GM23338 (cell line): ENCODE measurements at regions not wholly inside any gene's neighbourhood (a gene's known extent, or its start where the extent isn't known, plus 50 kb on each side); places are given as distances from the start of the nearest gene placed in this dataset.

Experiments
- ATAC-seq: fragments of 200-7000 bp; cut with Tn5 transposase; 3 replicates; pipeline ENCODE4 v1.9.1; 2020
- DNase-seq: peaks from one replicate; pipeline ENCODE4 v3.0.0-alpha.2; 2015; ENCODE audit warnings: low spot score
- H2AFZ ChIP-seq: fragments of 200-600 bp; sonication (generic); 2 replicates; pipeline ENCODE4 v1.8.0; 2016; ENCODE audit warnings: antibody characterized with exemption, mild to moderate bottlenecking, moderate library complexity
- H3F3A ChIP-seq: fragments of 200-600 bp; sonication (generic); replicated peaks from 2 replicates; pipeline ENCODE4 v1.8.0; 2017; ENCODE audit warnings: antibody characterized with exemption, mixed run types, low read depth
- H3K27ac ChIP-seq: fragments of 200-600 bp; sonication (generic); 2 replicates; pipeline ENCODE4 v1.6.1; 2016; ENCODE audit warnings: low read depth
- H3K27me3 ChIP-seq: fragments of 200-600 bp; sonication (generic); 2 replicates; pipeline ENCODE4 v1.8.0; 2016; ENCODE audit warnings: mild to moderate bottlenecking, mixed run types, moderate library complexity; ENCODE audit not compliant: insufficient read depth
- H3K36me3 ChIP-seq: fragments of 200-600 bp; sonication (generic); 2 replicates; pipeline ENCODE4 v1.8.0; 2016; ENCODE audit warnings: mild to moderate bottlenecking; ENCODE audit not compliant: insufficient read depth
- H3K4me1 ChIP-seq: fragments of 200-600 bp; sonication (generic); 2 replicates; pipeline ENCODE4 v1.8.0; 2016; ENCODE audit warnings: mild to moderate bottlenecking, moderate library complexity; ENCODE audit not compliant: insufficient read depth
- H3K4me2 ChIP-seq: fragments of 200-600 bp; sonication (generic); 2 replicates; pipeline ENCODE4 v1.7.1; 2017; ENCODE audit warnings: mixed run types
- H3K4me3 ChIP-seq: fragments of 200-600 bp; sonication (generic); 2 replicates; pipeline ENCODE4 v1.6.1; 2016; ENCODE audit warnings: mixed run types
- H3K79me2 ChIP-seq: fragments of 200-600 bp; sonication (generic); replicated peaks from 2 replicates; pipeline ENCODE4 v1.8.0; 2017; ENCODE audit warnings: mild to moderate bottlenecking; ENCODE audit not compliant: insufficient read depth
- H3K9me2 ChIP-seq: fragments of 200-600 bp; sonication (generic); 2 replicates; pipeline ENCODE4 v1.8.0; 2017; ENCODE audit not compliant: insufficient read depth
- H4K20me1 ChIP-seq: fragments of 200-600 bp; sonication (generic); replicated peaks from 2 replicates; pipeline ENCODE4 v1.8.0; 2017; ENCODE audit warnings: mild to moderate bottlenecking; ENCODE audit not compliant: insufficient read depth
- H3K27ac Mint-ChIP-seq: 2 replicates; pipeline ENCODE4 v1.8.0; 2020; ENCODE audit warnings: inconsistent platforms, mild to moderate bottlenecking, moderate library complexity, mixed read lengths
- H3K27me3 Mint-ChIP-seq: 3 replicates; pipeline ENCODE4 v1.8.0; 2022; ENCODE audit warnings: low read depth, mild to moderate bottlenecking, moderate library complexity, mixed read lengths, inconsistent platforms; ENCODE audit not compliant: insufficient read depth, poor library complexity
- H3K36me3 Mint-ChIP-seq: 3 replicates; pipeline ENCODE4 v1.8.0; 2021; ENCODE audit warnings: low read depth, mild to moderate bottlenecking, inconsistent platforms, moderate library complexity, mixed read lengths
- H3K4me1 Mint-ChIP-seq: 3 replicates; pipeline ENCODE4 v1.8.0; 2020; ENCODE audit warnings: mild to moderate bottlenecking, inconsistent platforms, mixed read lengths
- H3K4me3 Mint-ChIP-seq: 3 replicates; pipeline ENCODE4 v1.8.0; 2021; ENCODE audit warnings: moderate library complexity, mild to moderate bottlenecking, inconsistent platforms, mixed read lengths
- H3K9me3 Mint-ChIP-seq: 3 replicates; pipeline ENCODE4 v1.8.0; 2020; ENCODE audit warnings: moderate library complexity, mild to moderate bottlenecking, inconsistent platforms, mixed read lengths
- CREB1 ChIP-seq: fragments of 250-450 bp; sonication (Bioruptor Pico); IDR thresholded peaks from 2 replicates; pipeline ENCODE4 v1.5.0; 2020; ENCODE audit warnings: low read depth, mild to moderate bottlenecking, moderate library complexity
- EZH2 ChIP-seq: fragments of 200-600 bp; sonication (generic); IDR thresholded peaks from one replicate; pipeline ENCODE4 v1.8.0; 2017; ENCODE audit warnings: antibody characterized with exemption, mild to moderate bottlenecking, low read depth; ENCODE audit not compliant: unreplicated experiment
- EZH2phosphoT487 ChIP-seq: fragments of 200-600 bp; sonication (generic); IDR thresholded peaks from one replicate; pipeline ENCODE4 v1.8.1; 2018; ENCODE audit warnings: antibody characterized with exemption; ENCODE audit not compliant: unreplicated experiment
- POLR2AphosphoS5 ChIP-seq: IDR thresholded peaks from 2 replicates; pipeline ENCODE4 v1.6.1; 2016; ENCODE audit warnings: antibody characterized with exemption, low read depth
- STAT1 ChIP-seq: IDR thresholded peaks from one replicate; pipeline ENCODE4 v1.6.1; 2016; ENCODE audit warnings: antibody characterized with exemption; ENCODE audit not compliant: unreplicated experiment
- ZNF331 ChIP-seq: fragments of 250-450 bp; sonication (Bioruptor Pico); IDR thresholded peaks from 2 replicates; pipeline ENCODE4 v1.5.0; 2020; ENCODE audit warnings: low read depth, mild to moderate bottlenecking, moderate library complexity
- TF ChIP-seq, protein P1 (sequence below): fragments of 250-450 bp; sonication (Bioruptor Pico); IDR thresholded peaks from 2 replicates; pipeline ENCODE4 v1.5.0; 2020; ENCODE audit warnings: mild to moderate bottlenecking, moderate library complexity
- TF ChIP-seq, protein P2 (sequence below): IDR thresholded peaks from 2 replicates; pipeline ENCODE4 v1.6.1; 2016; ENCODE audit warnings: antibody characterized with exemption
- TF ChIP-seq, protein P3 (sequence below), 2 experiments: fragments of 200-600 bp in 1 of 2; sonication (generic) in 1 of 2; conservative IDR thresholded peaks; 2 replicates each; pipeline versions ENCODE4 v1.5.1 to v1.6.1; 2016 to 2017; ENCODE audit warnings: antibody characterized with exemption in 2 of 2, low read depth in 2 of 2, mild to moderate bottlenecking in 2 of 2, moderate library complexity in 1 of 2

DNA sequence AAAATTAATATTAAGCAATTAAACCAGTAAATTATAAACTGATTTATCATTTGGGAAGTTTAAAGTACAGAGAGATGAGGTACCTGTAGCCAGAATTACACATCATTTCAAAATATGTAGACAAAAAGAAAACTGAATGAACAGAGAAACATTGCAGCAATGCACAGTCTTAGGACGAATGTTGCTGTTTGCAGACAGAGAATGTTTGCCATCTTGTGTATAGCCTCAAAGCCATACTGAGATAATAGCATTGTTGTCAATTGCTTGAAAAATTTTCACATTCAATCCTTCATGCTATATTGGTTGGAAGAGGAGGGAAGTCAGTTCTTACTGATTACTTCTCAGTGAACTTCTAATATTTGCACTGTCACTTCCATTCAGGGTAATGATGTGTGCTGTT is 326.2 kb downstream of the PRR16 start (continued):
- no peak for TF ChIP-seq STAT1
- no peak for TF ChIP-seq EZH2
- no peak for TF ChIP-seq POLR2AphosphoS5

DNA sequence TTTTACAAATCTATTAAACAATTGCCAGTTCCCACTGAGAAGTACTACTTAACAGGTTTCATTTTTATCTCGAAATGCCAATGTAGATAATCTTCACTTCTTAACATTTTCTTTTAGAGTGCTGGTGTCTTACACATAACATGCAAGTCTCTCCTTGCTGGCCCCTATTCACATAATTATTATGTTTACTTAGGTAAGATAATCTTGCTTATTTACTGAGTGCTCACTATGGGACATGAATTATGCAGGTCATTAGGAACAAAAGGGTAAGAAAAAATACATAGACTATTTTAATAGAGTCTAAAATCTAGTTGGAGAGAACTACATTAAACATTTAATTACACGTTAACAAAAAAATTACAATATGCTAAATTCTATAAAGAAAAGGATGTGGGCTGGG is 328.4 kb downstream of the PRR16 start:
- no peak overlapping the region for H3K27ac Mint-ChIP-seq
- H3K4me2 ChIP-seq: no peak overlapping the region
- H3K9me2 ChIP-seq: no peaks in the 10 kb centered on the region
- H3K4me1 Mint-ChIP-seq: no peaks in the 10 kb centered on the region; the same call in 2 of the 3 replicates
- TF ChIP-seq ZNF331 (no peak), CREB1 (CRISPR knock-in tag) (no peak), POLR2AphosphoS5 (no peak), EZH2phosphoT487 (no peak), EZH2 (no peak)
- TF ChIP-seq, protein P1, sequence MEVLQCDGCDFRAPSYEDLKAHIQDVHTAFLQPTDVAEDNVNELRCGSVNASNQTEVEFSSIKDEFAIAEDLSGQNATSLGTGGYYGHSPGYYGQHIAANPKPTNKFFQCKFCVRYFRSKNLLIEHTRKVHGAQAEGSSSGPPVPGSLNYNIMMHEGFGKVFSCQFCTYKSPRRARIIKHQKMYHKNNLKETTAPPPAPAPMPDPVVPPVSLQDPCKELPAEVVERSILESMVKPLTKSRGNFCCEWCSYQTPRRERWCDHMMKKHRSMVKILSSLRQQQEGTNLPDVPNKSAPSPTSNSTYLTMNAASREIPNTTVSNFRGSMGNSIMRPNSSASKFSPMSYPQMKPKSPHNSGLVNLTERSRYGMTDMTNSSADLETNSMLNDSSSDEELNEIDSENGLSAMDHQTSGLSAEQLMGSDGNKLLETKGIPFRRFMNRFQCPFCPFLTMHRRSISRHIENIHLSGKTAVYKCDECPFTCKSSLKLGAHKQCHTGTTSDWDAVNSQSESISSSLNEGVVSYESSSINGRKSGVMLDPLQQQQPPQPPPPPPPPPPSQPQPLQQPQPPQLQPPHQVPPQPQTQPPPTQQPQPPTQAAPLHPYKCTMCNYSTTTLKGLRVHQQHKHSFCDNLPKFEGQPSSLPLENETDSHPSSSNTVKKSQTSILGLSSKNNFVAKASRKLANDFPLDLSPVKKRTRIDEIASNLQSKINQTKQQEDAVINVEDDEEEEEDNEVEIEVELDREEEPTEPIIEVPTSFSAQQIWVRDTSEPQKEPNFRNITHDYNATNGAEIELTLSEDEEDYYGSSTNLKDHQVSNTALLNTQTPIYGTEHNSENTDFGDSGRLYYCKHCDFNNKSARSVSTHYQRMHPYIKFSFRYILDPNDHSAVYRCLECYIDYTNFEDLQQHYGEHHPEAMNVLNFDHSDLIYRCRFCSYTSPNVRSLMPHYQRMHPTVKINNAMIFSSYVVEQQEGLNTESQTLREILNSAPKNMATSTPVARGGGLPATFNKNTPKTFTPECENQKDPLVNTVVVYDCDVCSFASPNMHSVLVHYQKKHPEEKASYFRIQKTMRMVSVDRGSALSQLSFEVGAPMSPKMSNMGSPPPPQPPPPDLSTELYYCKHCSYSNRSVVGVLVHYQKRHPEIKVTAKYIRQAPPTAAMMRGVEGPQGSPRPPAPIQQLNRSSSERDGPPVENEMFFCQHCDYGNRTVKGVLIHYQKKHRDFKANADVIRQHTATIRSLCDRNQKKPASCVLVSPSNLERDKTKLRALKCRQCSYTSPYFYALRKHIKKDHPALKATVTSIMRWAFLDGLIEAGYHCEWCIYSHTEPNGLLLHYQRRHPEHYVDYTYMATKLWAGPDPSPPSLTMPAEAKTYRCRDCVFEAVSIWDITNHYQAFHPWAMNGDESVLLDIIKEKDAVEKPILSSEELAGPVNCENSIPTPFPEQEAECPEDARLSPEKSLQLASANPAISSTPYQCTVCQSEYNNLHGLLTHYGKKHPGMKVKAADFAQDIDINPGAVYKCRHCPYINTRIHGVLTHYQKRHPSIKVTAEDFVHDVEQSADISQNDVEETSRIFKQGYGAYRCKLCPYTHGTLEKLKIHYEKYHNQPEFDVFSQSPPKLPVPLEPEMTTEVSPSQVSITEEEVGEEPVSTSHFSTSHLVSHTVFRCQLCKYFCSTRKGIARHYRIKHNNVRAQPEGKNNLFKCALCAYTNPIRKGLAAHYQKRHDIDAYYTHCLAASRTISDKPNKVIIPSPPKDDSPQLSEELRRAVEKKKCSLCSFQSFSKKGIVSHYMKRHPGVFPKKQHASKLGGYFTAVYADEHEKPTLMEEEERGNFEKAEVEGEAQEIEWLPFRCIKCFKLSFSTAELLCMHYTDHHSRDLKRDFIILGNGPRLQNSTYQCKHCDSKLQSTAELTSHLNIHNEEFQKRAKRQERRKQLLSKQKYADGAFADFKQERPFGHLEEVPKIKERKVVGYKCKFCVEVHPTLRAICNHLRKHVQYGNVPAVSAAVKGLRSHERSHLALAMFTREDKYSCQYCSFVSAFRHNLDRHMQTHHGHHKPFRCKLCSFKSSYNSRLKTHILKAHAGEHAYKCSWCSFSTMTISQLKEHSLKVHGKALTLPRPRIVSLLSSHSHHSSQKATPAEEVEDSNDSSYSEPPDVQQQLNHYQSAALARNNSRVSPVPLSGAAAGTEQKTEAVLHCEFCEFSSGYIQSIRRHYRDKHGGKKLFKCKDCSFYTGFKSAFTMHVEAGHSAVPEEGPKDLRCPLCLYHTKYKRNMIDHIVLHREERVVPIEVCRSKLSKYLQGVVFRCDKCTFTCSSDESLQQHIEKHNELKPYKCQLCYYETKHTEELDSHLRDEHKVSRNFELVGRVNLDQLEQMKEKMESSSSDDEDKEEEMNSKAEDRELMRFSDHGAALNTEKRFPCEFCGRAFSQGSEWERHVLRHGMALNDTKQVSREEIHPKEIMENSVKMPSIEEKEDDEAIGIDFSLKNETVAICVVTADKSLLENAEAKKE (CRISPR knock-in tag): no peak
- TF ChIP-seq, protein P2, sequence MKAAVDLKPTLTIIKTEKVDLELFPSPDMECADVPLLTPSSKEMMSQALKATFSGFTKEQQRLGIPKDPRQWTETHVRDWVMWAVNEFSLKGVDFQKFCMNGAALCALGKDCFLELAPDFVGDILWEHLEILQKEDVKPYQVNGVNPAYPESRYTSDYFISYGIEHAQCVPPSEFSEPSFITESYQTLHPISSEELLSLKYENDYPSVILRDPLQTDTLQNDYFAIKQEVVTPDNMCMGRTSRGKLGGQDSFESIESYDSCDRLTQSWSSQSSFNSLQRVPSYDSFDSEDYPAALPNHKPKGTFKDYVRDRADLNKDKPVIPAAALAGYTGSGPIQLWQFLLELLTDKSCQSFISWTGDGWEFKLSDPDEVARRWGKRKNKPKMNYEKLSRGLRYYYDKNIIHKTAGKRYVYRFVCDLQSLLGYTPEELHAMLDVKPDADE: no peak
- TF ChIP-seq, protein P3, sequence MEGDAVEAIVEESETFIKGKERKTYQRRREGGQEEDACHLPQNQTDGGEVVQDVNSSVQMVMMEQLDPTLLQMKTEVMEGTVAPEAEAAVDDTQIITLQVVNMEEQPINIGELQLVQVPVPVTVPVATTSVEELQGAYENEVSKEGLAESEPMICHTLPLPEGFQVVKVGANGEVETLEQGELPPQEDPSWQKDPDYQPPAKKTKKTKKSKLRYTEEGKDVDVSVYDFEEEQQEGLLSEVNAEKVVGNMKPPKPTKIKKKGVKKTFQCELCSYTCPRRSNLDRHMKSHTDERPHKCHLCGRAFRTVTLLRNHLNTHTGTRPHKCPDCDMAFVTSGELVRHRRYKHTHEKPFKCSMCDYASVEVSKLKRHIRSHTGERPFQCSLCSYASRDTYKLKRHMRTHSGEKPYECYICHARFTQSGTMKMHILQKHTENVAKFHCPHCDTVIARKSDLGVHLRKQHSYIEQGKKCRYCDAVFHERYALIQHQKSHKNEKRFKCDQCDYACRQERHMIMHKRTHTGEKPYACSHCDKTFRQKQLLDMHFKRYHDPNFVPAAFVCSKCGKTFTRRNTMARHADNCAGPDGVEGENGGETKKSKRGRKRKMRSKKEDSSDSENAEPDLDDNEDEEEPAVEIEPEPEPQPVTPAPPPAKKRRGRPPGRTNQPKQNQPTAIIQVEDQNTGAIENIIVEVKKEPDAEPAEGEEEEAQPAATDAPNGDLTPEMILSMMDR (conservative IDR thresholded peaks at IDR 0.05; ENCODE audit: low read depth in 2 of 2): no peak
- no peaks in the 10 kb centered on the region for H3K27me3 Mint-ChIP-seq
- no peaks in the 10 kb centered on the region for H3K27me3 ChIP-seq
- no peaks in the 10 kb centered on the region for H3K79me2 ChIP-seq
- no peaks in the 10 kb centered on the region for H3K36me3 Mint-ChIP-seq
- no peak overlapping the region for H2AFZ ChIP-seq
- H3K27ac ChIP-seq: no peak overlapping the region
- no peak overlapping the region for H3K4me3 Mint-ChIP-seq
- H3K4me3 ChIP-seq: no peak overlapping the region
- H4K20me1 ChIP-seq: no peaks in the 10 kb centered on the region
- no peaks in the 10 kb centered on the region for H3K36me3 ChIP-seq
- DNase-seq: no peak
- no peak for ATAC-seq
- H3K9me3 Mint-ChIP-seq: no peaks in the 10 kb centered on the region
- no peaks in the 10 kb centered on the region for H3F3A ChIP-seq
- no peaks in the 10 kb centered on the region for H3K4me1 ChIP-seq
